ENCODE measurements at regions not wholly inside any gene's neighbourhood (a gene's known extent, or its start where the extent isn't known, plus 50 kb on each side); places are given as distances from the start of the nearest gene placed in this dataset.

DNA sequence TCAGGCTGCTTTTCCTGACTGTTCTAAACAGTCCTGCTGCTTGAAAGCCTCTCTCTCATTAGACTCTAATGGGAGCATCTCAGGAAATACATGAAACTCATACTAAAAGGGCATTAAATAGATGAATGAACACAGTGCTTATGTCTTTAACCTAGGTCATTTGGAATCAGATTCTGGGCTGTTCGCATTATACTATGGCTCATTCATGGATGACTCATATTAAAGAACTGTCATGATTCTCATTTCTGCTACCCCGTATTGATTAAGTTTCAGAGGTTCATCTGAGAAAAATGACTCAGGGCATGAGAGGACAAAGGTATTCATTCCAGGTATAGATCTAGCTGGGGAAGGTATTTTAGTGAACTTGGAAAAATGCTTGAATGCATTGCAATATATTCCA is 335.5 kb downstream of the GJA1 start:
- Histone ChIP-seq H3K4ac (ENCODE audit: low read depth, low read length) (no peak overlapping the region), H3K4me2 (ENCODE audit: insufficient read depth, insufficient read length, low read length) (no peak overlapping the region), H3K14ac (ENCODE audit: insufficient read depth, low read length) (no peak overlapping the region), H2BK15ac (ENCODE audit: low read depth, low read length) (no peak overlapping the region), H3K23ac (ENCODE audit: insufficient read length, low read depth, low read length) (no peak overlapping the region), H3K27ac (ENCODE audit: insufficient read length, low read depth, low read length) (no peak overlapping the region), H3T11ph (ENCODE audit: low read length) (no peak overlapping the region), H3K9me3 (ENCODE audit: control insufficient read depth, low read depth, low read length) (no peaks in the 10 kb centered on the region), H2BK5ac (ENCODE audit: insufficient read length, low read length) (no peak overlapping the region), H3K27me3 (ENCODE audit: insufficient read depth, low read length) (no peaks in the 10 kb centered on the region), H2BK12ac (ENCODE audit: insufficient read length, low read depth, low read length) (no peak overlapping the region), H3K79me1 (ENCODE audit: insufficient read depth, low read depth, low read length, poor library complexity, severe bottlenecking) (no peaks in the 10 kb centered on the region), H4K5ac (ENCODE audit: insufficient read length, low read depth, low read length) (no peak overlapping the region), H2BK20ac (ENCODE audit: low read depth, low read length, poor library complexity, severe bottlenecking) (no peak overlapping the region), H3K23me2 (ENCODE audit: insufficient read length, low read depth, low read length, poor library complexity, severe bottlenecking) (no peaks in the 10 kb centered on the region), H3K56ac (ENCODE audit: insufficient read length, low read depth, low read length) (no peak overlapping the region), H3K9ac (ENCODE audit: extremely low read depth, insufficient read length, low read length) (no peak overlapping the region), H2AFZ (ENCODE audit: low read length) (no peak overlapping the region), H3K18ac (ENCODE audit: insufficient read length, low read depth, low read length) (no peak overlapping the region), H2BK120ac (ENCODE audit: low read depth, low read length, poor library complexity, severe bottlenecking) (no peak overlapping the region), H3K79me2 (ENCODE audit: insufficient read depth, low read length) (no peaks in the 10 kb centered on the region), H2AK5ac (ENCODE audit: insufficient read length, low read length) (no peak overlapping the region), H3K4me1 (ENCODE audit: insufficient read depth, low read length) (no peaks in the 10 kb centered on the region), H4K20me1 (ENCODE audit: control insufficient read depth, insufficient read depth, insufficient read length) (no peaks in the 10 kb centered on the region), H4K91ac (ENCODE audit: insufficient read length, low read depth, low read length) (no peak overlapping the region), H4K8ac (replicated peaks; ENCODE audit: insufficient read length, low read depth, low read length) (no peak overlapping the region)
- TF ChIP-seq, protein P1, sequence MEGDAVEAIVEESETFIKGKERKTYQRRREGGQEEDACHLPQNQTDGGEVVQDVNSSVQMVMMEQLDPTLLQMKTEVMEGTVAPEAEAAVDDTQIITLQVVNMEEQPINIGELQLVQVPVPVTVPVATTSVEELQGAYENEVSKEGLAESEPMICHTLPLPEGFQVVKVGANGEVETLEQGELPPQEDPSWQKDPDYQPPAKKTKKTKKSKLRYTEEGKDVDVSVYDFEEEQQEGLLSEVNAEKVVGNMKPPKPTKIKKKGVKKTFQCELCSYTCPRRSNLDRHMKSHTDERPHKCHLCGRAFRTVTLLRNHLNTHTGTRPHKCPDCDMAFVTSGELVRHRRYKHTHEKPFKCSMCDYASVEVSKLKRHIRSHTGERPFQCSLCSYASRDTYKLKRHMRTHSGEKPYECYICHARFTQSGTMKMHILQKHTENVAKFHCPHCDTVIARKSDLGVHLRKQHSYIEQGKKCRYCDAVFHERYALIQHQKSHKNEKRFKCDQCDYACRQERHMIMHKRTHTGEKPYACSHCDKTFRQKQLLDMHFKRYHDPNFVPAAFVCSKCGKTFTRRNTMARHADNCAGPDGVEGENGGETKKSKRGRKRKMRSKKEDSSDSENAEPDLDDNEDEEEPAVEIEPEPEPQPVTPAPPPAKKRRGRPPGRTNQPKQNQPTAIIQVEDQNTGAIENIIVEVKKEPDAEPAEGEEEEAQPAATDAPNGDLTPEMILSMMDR (conservative IDR thresholded peaks at IDR 0.05), result no peak
- Mint-ChIP-seq H3K9me3 (no peaks in the 10 kb centered on the region), H3K4me1 (peaks cover 0 to 4% of the 10 kb centered on the region in 2 experiments; a peak in 1 of 4 replicates), H3K4me3 (no peak overlapping the region), H3K27me3 (ENCODE audit: low read depth) (no peaks in the 10 kb centered on the region), H3K36me3 (ENCODE audit: insufficient read depth in 1 of 3, low read depth in 3 of 3) (no peaks in the 10 kb centered on the region), H3K27ac (no peak overlapping the region)
- whole genome bisulfite sequencing (ENCODE audit: extremely low coverage, insufficient read length, low lambda C conversion rate), result no CpG with 5 or more reads among the region's 2 CpGs
- no peak for DNase-seq

Data from H9 (cell line).